Glomerular visceral epithelial cell (primary cell): ENCODE measurements at regions not wholly inside any gene's neighbourhood (a gene's known extent, or its start where the extent isn't known, plus 50 kb on each side); places are given as distances from the start of the nearest gene placed in this dataset.
"Not testable (repeated sequence)": the region's sequence is repeated elsewhere in the genome, so short reads cannot be mapped to it uniquely, and the experiment has no call there.

ENCODE experiments used
- DNase-seq: peaks from one replicate; pipeline ENCODE4 v3.0.0-alpha.2; 2016; ENCODE audit errors: extremely low spot score

DNA sequence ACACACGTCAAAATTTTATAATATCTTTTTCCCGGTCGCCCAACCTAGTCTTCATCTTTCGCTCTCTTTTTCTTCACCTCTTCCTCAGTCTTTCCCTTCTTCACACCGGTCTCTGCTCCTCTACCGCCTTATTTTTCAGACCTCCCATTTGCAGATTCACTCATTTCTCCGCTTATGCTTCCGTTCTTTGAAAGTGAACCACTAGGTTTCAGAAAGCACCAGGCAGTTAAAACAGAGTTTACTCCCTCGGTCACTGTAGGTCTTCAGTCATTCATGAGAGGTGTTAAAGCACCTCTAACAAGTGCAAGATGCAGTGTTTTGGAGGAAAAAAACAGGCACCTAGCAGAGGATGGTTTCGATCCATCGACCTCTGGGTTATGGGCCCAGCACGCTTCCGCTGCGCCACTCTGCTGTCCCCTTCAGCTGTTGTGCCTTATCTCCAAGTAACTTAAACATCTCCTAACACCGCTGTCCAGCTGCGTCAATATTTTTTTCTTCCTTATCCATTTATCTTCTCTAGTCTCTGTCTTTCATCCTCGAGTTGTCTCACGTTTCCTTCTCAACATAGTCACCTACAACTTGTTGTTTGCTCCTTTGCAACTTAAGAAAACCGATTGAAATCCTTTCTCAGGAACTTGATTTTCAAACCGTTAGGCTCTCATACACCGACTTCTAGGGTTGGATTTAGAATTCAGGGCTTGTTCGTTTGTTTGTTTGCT, 119.7 kb upstream of the ZNF184 start:
- peak; percentile 85 for DNase-seq

- peak; percentile 38 for DNase-seq
Measured at GRCh38 chr6:27591699-27592480, 119.0 kb upstream of the ZNF184 start.

DNA sequence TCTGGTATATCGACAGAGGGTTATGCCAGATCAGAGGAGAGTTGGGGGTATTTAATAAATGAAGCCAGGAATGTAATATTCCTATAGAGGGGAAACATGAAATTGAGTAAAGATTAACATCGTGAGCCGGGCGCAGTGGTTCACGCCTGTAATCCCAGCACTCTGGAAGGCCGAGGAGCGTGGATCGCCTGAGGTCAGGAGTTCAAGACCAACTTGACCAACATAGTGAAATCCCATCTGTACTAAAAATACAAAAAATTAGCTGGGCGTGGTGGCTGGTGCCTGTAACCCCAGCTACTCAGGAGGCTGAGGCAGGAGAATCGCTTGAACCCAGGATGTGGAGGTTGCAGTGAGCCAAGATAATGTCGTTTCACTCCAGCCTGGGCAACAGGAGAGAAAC, 112.4 kb upstream of the ZNF184 start:
- not testable (repeated sequence) for DNase-seq

GRCh38 chr6:27584326-27584725, 111.4 kb upstream of the ZNF184 start:
- DNase-seq = no peak

DNA sequence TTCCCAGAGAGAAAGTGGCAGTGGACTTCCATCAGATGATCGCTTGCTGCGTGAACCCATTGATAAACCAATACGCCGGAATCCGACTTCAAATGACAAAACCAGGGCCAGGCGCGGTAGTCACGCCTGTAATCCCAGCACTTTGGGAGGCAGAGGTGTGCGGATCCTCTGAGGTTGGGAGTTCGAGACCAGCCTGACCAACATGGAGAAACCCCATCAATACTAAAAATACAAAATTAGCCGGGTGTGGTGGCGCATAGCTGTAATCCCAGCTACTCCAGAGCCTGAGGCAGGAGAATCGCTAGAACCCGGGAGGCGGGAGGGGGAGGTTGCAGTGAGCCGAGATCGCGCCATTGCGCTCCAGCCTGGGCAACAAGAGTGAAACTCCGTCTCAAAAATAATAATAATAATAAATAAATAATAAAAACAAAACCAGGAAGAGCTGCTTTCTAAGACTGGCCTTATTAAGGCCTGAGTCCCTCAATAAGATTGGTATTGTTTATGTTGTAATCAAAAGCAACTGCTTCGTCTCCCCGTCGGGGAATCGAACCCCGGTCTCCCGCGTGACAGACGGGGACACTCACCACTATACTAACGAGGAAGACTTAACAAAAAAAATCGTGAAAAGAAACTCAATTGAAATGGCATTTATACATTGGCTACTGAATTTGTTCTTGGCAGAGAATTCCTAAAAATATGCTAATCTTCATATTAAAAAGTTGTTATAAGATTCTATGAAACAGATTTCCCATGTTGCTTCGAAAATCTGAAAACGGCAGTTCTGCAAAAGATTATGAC, 110.2 kb upstream of the ZNF184 start:
- DNase-seq = peak; percentile 69

GRCh38 chr6:27579973-27580372, 107.1 kb upstream of the ZNF184 start:
- no peak for DNase-seq

DNA sequence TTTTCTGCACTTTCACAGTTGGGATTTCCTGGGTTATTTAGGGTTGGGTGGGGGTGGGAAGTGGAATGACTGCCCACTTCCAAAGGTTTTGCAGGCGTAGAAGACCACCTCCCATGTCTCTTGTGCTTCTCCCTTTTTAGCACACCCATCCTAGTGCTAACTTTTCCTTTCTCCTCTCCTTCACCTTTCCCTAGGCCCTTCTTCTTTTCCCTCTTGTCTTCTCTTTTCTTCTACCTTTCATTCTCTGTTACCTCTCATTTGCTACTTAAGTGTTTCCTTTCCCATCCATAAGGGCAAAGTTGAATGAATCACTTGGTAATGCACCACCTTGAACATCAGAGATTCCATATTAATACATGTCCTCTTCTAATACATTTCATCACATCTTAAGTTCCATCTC, 105.0 kb upstream of the ZNF184 start:
- DNase-seq = no peak

DNA sequence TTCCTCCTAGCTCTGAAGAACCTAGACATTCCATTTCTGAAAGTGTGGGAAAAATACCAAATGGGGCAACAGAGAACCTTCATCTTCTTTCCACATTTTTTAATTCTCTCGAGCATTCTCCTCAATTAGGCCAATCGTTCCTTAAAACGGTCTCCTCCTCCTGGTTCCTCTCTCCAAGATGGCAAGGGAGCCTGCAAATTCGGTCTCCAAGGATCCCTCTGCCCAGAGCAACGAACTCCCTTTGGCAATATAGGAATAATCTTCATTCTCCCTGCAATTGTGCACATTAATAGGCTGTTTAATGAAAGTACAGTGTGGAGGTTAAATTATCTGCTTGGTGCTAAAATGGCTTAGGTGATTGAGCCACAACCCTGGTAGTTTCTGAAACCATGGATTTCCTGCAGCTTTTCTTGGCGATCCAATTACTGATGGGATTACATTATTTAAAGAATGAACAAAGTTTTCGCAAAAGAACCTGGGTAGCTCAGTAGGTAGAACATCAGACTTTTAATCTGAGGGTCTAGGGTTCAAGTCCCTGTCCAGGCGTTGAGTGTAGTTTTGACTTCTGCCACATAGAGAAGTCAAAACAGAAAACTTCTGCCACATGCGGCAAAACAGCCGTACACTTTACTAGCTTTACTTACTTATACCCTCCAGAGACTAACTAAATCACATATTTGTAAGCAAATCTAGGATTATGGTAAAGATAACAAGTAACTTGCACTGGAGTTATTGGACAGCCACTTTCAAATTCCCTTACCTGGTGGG, 102.9 kb upstream of the ZNF184 start:
- DNase-seq = no peak

GRCh38 chr6:27568226-27568897, 95.5 kb upstream of the ZNF184 start:
- no peak for DNase-seq

- DNase-seq = no peak
Measured at GRCh38 chr6:27565839-27566779, 93.2 kb upstream of the ZNF184 start.

DNA sequence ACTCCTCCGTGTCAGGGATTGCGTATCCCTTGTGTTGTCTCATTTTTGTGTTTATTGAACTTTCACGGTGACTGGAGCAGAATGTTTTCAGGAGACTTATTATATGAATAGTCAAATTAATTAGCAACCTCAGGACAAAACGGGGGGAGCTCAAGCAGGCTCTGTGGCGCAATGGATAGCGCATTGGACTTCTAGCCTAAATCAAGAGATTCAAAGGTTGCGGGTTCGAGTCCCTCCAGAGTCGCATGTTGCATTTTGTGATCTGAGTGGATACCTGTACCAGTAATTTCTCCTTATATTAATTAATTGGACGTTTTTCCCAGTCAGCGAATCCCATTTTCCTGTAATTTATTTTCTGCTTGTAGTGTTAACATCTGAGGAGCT, 89.1 kb upstream of the ZNF184 start:
- no peak for DNase-seq

DNA sequence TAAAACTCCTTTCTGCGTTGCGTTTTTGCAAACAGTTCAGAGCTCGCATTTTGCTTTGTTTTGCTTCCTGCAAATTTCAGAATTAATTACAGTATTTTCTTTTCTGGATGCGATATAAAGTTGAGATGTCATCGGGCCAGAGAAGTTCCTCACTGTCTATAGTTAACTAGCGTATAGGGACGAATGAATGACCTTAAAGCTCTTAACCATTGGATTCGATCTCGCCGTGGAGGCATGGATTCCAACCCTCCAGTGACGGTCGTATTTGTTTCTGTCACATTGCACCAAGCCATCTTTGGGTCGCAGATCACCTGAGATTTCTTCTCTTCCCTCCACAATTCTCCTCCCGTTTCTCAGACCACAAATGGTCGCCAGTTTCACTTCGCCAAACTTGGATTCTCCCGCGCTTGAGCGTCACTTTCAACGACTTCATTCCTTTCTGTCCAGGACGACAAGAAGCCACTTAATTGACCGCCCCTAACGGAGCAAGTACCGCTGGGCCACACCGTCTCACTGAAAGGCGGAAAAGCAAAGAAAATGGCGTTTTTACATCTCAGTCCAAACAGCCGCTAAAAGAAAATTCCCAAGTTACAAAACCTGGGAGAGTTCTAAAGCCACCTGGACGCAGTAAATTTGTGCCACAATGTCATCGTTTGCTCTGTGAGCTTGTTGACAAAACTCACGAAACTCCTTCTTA, 85.3 kb upstream of the ZNF184 start:
- no peak for DNase-seq

DNA sequence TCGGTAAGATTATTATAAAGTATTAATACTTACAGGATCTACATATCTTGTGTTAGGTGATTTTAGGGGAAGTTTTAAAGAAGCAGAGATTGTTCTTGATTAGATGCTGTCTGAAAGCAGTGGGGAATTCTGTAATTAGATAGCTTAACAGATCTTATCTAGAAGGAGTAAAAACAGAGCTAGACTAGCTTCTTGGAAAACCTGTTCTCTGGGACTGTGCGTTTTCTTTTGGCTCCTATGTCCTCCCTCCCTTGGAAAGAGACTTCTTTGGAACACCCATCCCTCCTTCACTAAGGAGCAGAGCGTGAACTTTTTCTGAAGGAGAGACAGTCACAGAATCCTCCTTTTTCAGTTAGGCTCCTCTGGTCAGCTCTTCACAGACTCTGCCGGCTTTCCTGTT, 83.5 kb upstream of the ZNF184 start:
- DNase-seq = no peak

GRCh38 chr6:27553123-27553904, 80.4 kb upstream of the ZNF184 start:
- peak; percentile 20 for DNase-seq

- DNase-seq = no peak
Measured at GRCh38 chr6:27551607-27552006, 78.7 kb upstream of the ZNF184 start.

GRCh38 chr6:27550692-27551091, 77.8 kb upstream of the ZNF184 start:
- DNase-seq = no peak

DNA sequence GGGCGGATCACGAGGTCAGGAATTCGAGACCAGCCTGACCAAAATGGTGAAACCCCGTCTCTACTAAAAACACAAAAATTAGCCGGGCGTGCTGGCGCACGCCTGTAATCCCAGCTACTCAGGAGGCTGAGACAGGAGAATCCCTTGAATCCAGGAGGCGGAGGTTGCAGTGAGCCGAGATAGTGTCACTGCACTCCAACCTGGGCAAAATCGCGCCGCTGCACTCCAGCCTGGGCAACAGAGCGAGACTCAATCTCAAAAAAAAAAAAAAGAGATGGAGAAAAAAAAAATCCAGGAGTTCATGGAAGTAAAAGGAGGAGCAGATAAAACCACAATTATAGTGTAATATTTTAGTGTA, 76.3 kb upstream of the ZNF184 start:
- not testable (repeated sequence) for DNase-seq

DNA sequence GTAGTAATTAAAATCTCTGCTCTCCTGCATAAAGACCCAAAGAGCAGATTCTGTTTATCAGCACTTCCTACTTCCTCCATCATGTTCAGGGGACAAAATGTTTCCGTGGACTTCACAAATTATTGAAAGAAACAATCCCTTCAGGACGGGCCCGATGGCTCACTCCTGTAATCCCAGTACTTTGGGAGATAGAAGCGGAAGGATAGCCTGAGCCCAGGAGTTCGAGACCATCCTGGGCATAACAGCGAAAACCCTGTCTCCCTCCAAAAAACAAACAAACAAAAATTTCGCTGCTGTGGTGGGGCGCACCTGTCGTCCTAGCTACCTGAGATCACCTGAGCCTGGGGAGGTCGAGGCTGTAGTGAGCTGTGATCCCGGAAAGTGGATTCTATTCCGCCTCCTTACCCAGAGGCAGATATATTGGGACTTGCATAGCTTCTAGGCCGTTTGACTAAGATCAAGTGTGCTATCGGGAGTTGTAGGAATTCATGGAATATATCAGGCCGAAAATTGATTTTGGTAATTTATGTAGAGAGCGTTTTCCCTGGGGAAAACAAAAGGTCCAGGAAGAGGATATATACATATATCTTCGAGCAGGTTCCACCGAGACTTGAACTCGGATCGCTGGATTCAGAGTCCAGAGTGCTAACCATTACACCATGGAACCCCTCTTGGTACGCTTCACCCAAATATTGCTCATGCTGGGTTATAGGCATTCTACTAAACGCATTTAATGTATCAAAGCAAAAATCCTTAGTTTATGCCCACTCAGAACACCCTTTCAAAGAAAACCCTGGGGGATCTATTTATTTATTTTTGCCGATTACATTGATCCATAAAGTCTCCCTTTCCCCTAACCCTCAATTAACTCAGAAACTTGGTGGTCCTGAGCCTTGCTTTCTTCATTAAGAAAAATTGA, 74.5 kb upstream of the ZNF184 start:
- peak; percentile 66 for DNase-seq
